Fibroblast of skin of left quadriceps (primary cell): ENCODE measurements at regions not wholly inside any gene's neighbourhood (a gene's known extent, or its start where the extent isn't known, plus 50 kb on each side); places are given as distances from the start of the nearest gene placed in this dataset.

Experiments
- DNase-seq, 2 experiments: peaks; one replicate each; pipeline ENCODE4 v3.0.0-alpha.2; 2013; ENCODE audit warnings: low read depth in 2 of 2

GRCh38 chr10:107930037-107930436, 765.5 kb upstream of the SORCS1 start:
- no peak for DNase-seq

GRCh38 chr10:107924458-107924857, 760.0 kb upstream of the SORCS1 start:
- no peak for DNase-seq

GRCh38 chr10:107919626-107920235, 755.2 kb upstream of the SORCS1 start:
- no peak for DNase-seq

GRCh38 chr10:107918171-107918570, 753.7 kb upstream of the SORCS1 start:
- no peak for DNase-seq

GRCh38 chr10:107915215-107915610, 750.7 kb upstream of the SORCS1 start:
- no peak for DNase-seq

GRCh38 chr10:107914450-107915214, 750.1 kb upstream of the SORCS1 start:
- no peak for DNase-seq

GRCh38 chr10:107913317-107914294, 749.1 kb upstream of the SORCS1 start:
- no peak for DNase-seq

GRCh38 chr10:107901076-107901475, 736.6 kb upstream of the SORCS1 start:
- DNase-seq: no peak

- no peak for DNase-seq
Observed at GRCh38 chr10:107900131-107900530, 735.6 kb upstream of the SORCS1 start.

- DNase-seq: no peak
Observed at GRCh38 chr10:107899502-107900062, 735.1 kb upstream of the SORCS1 start.

GRCh38 chr10:107899075-107899474, 734.6 kb upstream of the SORCS1 start:
- DNase-seq: no peak

GRCh38 chr10:107898392-107898791, 733.9 kb upstream of the SORCS1 start:
- no peak for DNase-seq

GRCh38 chr10:107894516-107894915, 730.0 kb upstream of the SORCS1 start:
- no peak for DNase-seq

- no peak for DNase-seq
Observed at GRCh38 chr10:107889105-107889504, 724.6 kb upstream of the SORCS1 start.

- no peak for DNase-seq
Observed at GRCh38 chr10:107880185-107880584, 715.7 kb upstream of the SORCS1 start.

GRCh38 chr10:107873007-107873406, 708.5 kb upstream of the SORCS1 start:
- DNase-seq: no peak

GRCh38 chr10:107865691-107866090, 701.2 kb upstream of the SORCS1 start:
- DNase-seq: no peak

GRCh38 chr10:107859065-107859464, 694.6 kb upstream of the SORCS1 start:
- no peak for DNase-seq

GRCh38 chr10:107856047-107856315, 691.5 kb upstream of the SORCS1 start:
- DNase-seq: no peak

- no peak for DNase-seq
Observed at GRCh38 chr10:107855301-107856046, 691.0 kb upstream of the SORCS1 start.

GRCh38 chr10:107848726-107849360, 684.3 kb upstream of the SORCS1 start:
- DNase-seq: no peak
